Activated B cell treated with CpG ODN at 0.5 μM for 24 hours (primary cell): ENCODE measurements at regions not wholly inside any gene's neighbourhood (a gene's known extent, or its start where the extent isn't known, plus 50 kb on each side); places are given as distances from the start of the nearest gene placed in this dataset.

Experiments used
- ATAC-seq: fragments of 200-7000 bp; cut with Tn5 transposase; one replicate; pipeline ENCODE4 v1.10.0; 2021; ENCODE audit warnings: low read depth, mild to moderate bottlenecking, moderate library complexity
- CTCF ChIA-PET: fragments of 350-600 bp; sonication (Branson Sonifier 250); formaldehyde crosslinking; loops from one replicate; lab custom pipeline; 2021; ENCODE audit warnings: antibody characterized with exemption; lab: Charles Lee
- POLR2A ChIA-PET: fragments of 350-600 bp; sonication (Branson Sonifier 250); formaldehyde crosslinking; loops from one replicate; lab custom pipeline; 2021; ENCODE audit warnings: antibody characterized with exemption; lab: Charles Lee
- DNase-seq: peaks from one replicate; pipeline ENCODE4 v3.0.0; 2022
- H3K27ac Mint-ChIP-seq: one replicate; pipeline ENCODE4 v1.8.0; 2020; ENCODE audit warnings: mixed read lengths
- H3K27me3 Mint-ChIP-seq: one replicate; pipeline ENCODE4 v1.8.0; 2021; ENCODE audit warnings: mixed read lengths
- H3K36me3 Mint-ChIP-seq: one replicate; pipeline ENCODE4 v1.8.0; 2021; ENCODE audit warnings: low read depth, mixed read lengths
- H3K4me1 Mint-ChIP-seq: one replicate; pipeline ENCODE4 v1.8.0; 2021; ENCODE audit warnings: mixed read lengths
- H3K4me3 Mint-ChIP-seq: one replicate; pipeline ENCODE4 v1.8.0; 2020; ENCODE audit warnings: mild to moderate bottlenecking, mixed read lengths
- H3K9me3 Mint-ChIP-seq: one replicate; pipeline ENCODE4 v1.8.0; 2020; ENCODE audit warnings: mixed read lengths
- CTCF ChIP-seq: fragments of 200-600 bp; IDR thresholded peaks from one replicate; pipeline ENCODE4 v1.8.0; 2022; ENCODE audit warnings: antibody characterized with exemption, mild to moderate bottlenecking
- intact Hi-C: fragments of 100-400 bp; cut with micrococcal nuclease; formaldehyde crosslinking; loops from one replicate; pipeline ENCODE4 v1.15.1; 2024

- Mint-ChIP-seq H3K27me3 (no peaks in the 10 kb centered on the region), H3K27ac (no peak overlapping the region), H3K4me1 (no peaks in the 10 kb centered on the region), H3K4me3 (no peak overlapping the region), H3K36me3 (no peaks in the 10 kb centered on the region), H3K9me3 (no peaks in the 10 kb centered on the region)
- ATAC-seq: no peak
- ChIA-PET CTCF (no interaction called here), POLR2A (no interaction called here)
- no peak for DNase-seq
- TF ChIP-seq CTCF: no peak
- intact Hi-C loops: no loop called here
These were observed 133.8 kb downstream of the TMEM38B start for GRCh38 chr9:105828171-105828570.

GRCh38 chr9:105828596-105829213 lies 134.4 kb downstream of the TMEM38B start:
- intact Hi-C loops: no loop called here
- ChIA-PET CTCF (no interaction called here), POLR2A (no interaction called here)
- Mint-ChIP-seq H3K9me3 (no peaks in the 10 kb centered on the region), H3K27me3 (no peaks in the 10 kb centered on the region), H3K36me3 (no peaks in the 10 kb centered on the region), H3K27ac (no peak overlapping the region), H3K4me1 (no peaks in the 10 kb centered on the region), H3K4me3 (no peak overlapping the region)
- no peak for DNase-seq
- TF ChIP-seq CTCF: no peak
- no peak for ATAC-seq

- H3K4me1 Mint-ChIP-seq: no peaks in the 10 kb centered on the region
- ChIA-PET CTCF (interaction anchor here (1.7 kb wide), 1 partner anchor 51 kb away, joined by 4 read pairs; no protein-coding TSS in a partner anchor), POLR2A (no interaction called here)
- H3K27me3 Mint-ChIP-seq: no peaks in the 10 kb centered on the region
- no peak for ATAC-seq
- H3K9me3 Mint-ChIP-seq: no peaks in the 10 kb centered on the region
- no peak for TF ChIP-seq CTCF
- H3K4me3 Mint-ChIP-seq: no peak overlapping the region
- H3K27ac Mint-ChIP-seq: no peak overlapping the region
- no peak for DNase-seq
- intact Hi-C loops: no loop called here
- H3K36me3 Mint-ChIP-seq: no peaks in the 10 kb centered on the region
These were observed 136.1 kb downstream of the TMEM38B start for GRCh38 chr9:105830461-105830860.

- Mint-ChIP-seq H3K4me3 (no peak overlapping the region), H3K4me1 (no peaks in the 10 kb centered on the region), H3K9me3 (no peaks in the 10 kb centered on the region), H3K27ac (no peak overlapping the region), H3K27me3 (no peaks in the 10 kb centered on the region), H3K36me3 (no peaks in the 10 kb centered on the region)
- ATAC-seq (no peak), DNase-seq (no peak)
- intact Hi-C loops: no loop called here
- POLR2A ChIA-PET: no interaction called here
- CTCF ChIA-PET: no interaction called here
- TF ChIP-seq CTCF: no peak
These were observed 137.9 kb downstream of the TMEM38B start for GRCh38 chr9:105832096-105832710.

GRCh38 chr9:105833271-105833975 lies 139.1 kb downstream of the TMEM38B start:
- ATAC-seq: no peak
- ChIA-PET CTCF (interaction anchor here (0.7 kb wide), 1 partner anchor 9 kb away, joined by 4 read pairs; no protein-coding TSS in a partner anchor), POLR2A (no interaction called here)
- DNase-seq: no peak
- no peak for TF ChIP-seq CTCF
- no peaks in the 10 kb centered on the region for H3K9me3 Mint-ChIP-seq
- H3K4me3 Mint-ChIP-seq: no peak overlapping the region
- no peaks in the 10 kb centered on the region for H3K36me3 Mint-ChIP-seq
- no peaks in the 10 kb centered on the region for H3K4me1 Mint-ChIP-seq
- intact Hi-C loops: no loop called here
- H3K27me3 Mint-ChIP-seq: no peaks in the 10 kb centered on the region
- H3K27ac Mint-ChIP-seq: no peak overlapping the region
